Esophagus muscularis mucosa (tissue), 4 donors: ENCODE measurements at regions not wholly inside any gene's neighbourhood (a gene's known extent, or its start where the extent isn't known, plus 50 kb on each side); places are given as distances from the start of the nearest gene placed in this dataset.

ENCODE experiments used
- EP300 ChIP-seq: sonication (generic); formaldehyde crosslinking; IDR thresholded peaks from one replicate; pipeline ENCODE4 v1.6.1; 2017; ENCODE audit warnings: antibody characterized with exemption
- POLR2AphosphoS5 ChIP-seq, 2 donors: sonication (generic); formaldehyde crosslinking; IDR thresholded peaks; one replicate each; pipeline ENCODE4 v1.6.1; 2017; ENCODE audit warnings: antibody characterized with exemption in 2 of 2
- TF ChIP-seq, protein P1 (sequence below), 3 experiments: fragments of 200-600 bp in 2 of 3; fragments of 450-650 bp in 1 of 3; sonication (generic) in 2 of 3; IDR thresholded peaks; one replicate each; pipeline ENCODE4 v1.5.1; 2017 to 2019; ENCODE audit warnings: antibody characterized with exemption in 3 of 3, mild to moderate bottlenecking in 2 of 3, moderate library complexity in 1 of 3

- TF ChIP-seq, protein P1, sequence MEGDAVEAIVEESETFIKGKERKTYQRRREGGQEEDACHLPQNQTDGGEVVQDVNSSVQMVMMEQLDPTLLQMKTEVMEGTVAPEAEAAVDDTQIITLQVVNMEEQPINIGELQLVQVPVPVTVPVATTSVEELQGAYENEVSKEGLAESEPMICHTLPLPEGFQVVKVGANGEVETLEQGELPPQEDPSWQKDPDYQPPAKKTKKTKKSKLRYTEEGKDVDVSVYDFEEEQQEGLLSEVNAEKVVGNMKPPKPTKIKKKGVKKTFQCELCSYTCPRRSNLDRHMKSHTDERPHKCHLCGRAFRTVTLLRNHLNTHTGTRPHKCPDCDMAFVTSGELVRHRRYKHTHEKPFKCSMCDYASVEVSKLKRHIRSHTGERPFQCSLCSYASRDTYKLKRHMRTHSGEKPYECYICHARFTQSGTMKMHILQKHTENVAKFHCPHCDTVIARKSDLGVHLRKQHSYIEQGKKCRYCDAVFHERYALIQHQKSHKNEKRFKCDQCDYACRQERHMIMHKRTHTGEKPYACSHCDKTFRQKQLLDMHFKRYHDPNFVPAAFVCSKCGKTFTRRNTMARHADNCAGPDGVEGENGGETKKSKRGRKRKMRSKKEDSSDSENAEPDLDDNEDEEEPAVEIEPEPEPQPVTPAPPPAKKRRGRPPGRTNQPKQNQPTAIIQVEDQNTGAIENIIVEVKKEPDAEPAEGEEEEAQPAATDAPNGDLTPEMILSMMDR (IDR thresholded peaks at IDR 0.05) = no peak
- TF ChIP-seq POLR2AphosphoS5 (IDR thresholded peaks at IDR 0.05) = no peak
- TF ChIP-seq EP300 = no peak
Observed at GRCh38 chr6:15924893-15925292, 204.0 kb upstream of the MYLIP start.
